ENCODE measurements at regions not wholly inside any gene's neighbourhood (a gene's known extent, or its start where the extent isn't known, plus 50 kb on each side); places are given as distances from the start of the nearest gene placed in this dataset.

DNA sequence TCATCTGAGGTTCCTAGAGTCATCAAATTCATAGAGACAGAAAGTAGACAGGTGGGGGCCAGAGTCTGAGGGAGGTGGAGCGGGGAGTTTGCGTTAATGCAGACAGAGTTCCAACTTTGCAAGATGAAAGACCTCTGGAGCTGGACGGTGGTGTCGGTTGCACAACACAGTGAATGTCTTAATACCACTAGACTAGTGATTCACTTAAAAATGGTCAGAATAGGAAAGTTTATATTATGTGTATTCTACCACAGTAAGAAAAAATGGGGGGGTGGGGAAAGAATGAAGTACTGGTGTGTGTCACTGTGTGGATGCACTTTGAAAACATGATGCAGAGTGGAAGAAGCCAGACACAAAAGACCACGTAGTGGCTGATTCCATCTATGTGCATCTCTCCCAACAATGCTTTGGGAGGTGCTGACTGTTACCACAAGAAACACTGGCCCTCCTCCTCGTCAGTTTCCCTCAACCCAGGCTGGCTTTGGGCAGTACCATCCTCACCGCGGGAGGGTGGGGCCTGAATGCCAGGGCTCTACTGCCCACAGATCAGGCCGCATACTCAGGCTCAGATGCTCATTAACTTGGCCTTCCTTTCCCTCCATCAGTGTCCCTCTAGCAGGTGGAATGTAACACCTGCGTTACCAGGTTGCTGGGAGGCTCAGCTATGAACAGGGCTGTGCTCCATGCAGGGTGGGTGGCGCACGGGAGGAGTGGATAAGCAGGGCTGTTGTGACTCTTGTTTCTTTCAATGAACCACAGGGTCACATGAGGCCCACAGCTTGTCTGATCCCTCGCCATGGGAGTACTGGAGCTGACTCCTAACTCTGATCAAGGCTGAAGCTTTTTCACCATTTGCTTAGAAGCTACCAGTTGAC, 297.0 kb downstream of the CTTN start:
- Mint-ChIP-seq H3K9me3 (ENCODE audit: low read depth, unreplicated experiment) (peaks cover 2% of the 10 kb centered on the region), H3K27me3 (ENCODE audit: unreplicated experiment) (no peaks in the 10 kb centered on the region), H3K4me3 (ENCODE audit: low read depth, unreplicated experiment) (no peak overlapping the region), H3K4me1 (ENCODE audit: low read depth, unreplicated experiment) (no peaks in the 10 kb centered on the region), H3K36me3 (ENCODE audit: insufficient read depth, unreplicated experiment) (peaks cover 4% of the 10 kb centered on the region), H3K27ac (ENCODE audit: unreplicated experiment) (no peak overlapping the region)
- DNase-seq, result no peak
- no peak for TF ChIP-seq CTCF (IDR thresholded peaks at IDR 0.05; ENCODE audit: unreplicated experiment)
- CTCF ChIA-PET, result no interaction called here
- intact Hi-C loops (cut with micrococcal nuclease; ENCODE audit: unreplicated experiment), result no loop called here
- BruUV-seq (replicated peaks), result no TSS peak

- Mint-ChIP-seq H3K4me1 (ENCODE audit: low read depth, unreplicated experiment) (no peaks in the 10 kb centered on the region), H3K27ac (ENCODE audit: unreplicated experiment) (no peak overlapping the region), H3K4me3 (ENCODE audit: low read depth, unreplicated experiment) (no peak overlapping the region), H3K36me3 (ENCODE audit: insufficient read depth, unreplicated experiment) (peaks cover 4% of the 10 kb centered on the region), H3K9me3 (ENCODE audit: low read depth, unreplicated experiment) (peaks cover 2% of the 10 kb centered on the region), H3K27me3 (ENCODE audit: unreplicated experiment) (no peaks in the 10 kb centered on the region)
- CTCF ChIA-PET, result no interaction called here
- BruUV-seq (replicated peaks), result no TSS peak
- intact Hi-C loops (cut with micrococcal nuclease; ENCODE audit: unreplicated experiment), result no loop called here
- no peak for TF ChIP-seq CTCF (IDR thresholded peaks at IDR 0.05; ENCODE audit: unreplicated experiment)
- DNase-seq, result no peak
Measured at GRCh38 chr11:70696076-70696475, 297.7 kb downstream of the CTTN start.

DNA sequence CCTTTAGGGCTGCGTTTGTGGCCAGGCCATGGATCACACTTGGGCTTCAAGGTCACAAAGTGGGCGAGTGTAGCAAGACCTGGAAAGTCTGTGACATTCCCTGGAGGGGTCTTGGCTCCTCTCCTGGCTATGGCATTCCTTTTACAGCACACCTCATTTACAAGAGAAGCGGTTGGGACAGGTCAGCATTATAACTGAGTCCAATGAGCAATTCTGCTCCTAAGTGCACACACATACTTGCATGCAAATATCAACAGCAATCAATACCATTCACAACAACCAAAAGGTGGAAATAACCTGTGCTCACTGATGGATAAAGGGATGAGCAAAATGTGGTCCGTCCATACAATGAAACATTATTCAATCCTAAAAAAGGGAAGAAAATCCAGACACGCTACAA, 298.2 kb downstream of the CTTN start:
- Mint-ChIP-seq H3K27me3 (ENCODE audit: unreplicated experiment) (no peaks in the 10 kb centered on the region), H3K4me1 (ENCODE audit: low read depth, unreplicated experiment) (no peaks in the 10 kb centered on the region), H3K4me3 (ENCODE audit: low read depth, unreplicated experiment) (no peak overlapping the region), H3K27ac (ENCODE audit: unreplicated experiment) (no peak overlapping the region), H3K9me3 (ENCODE audit: low read depth, unreplicated experiment) (peaks cover 2% of the 10 kb centered on the region), H3K36me3 (ENCODE audit: insufficient read depth, unreplicated experiment) (peaks cover 4% of the 10 kb centered on the region)
- CTCF ChIA-PET, result no interaction called here
- BruUV-seq (replicated peaks), result no TSS peak
- DNase-seq, result no peak
- intact Hi-C loops (cut with micrococcal nuclease; ENCODE audit: unreplicated experiment), result no loop called here
- TF ChIP-seq CTCF (IDR thresholded peaks at IDR 0.05; ENCODE audit: unreplicated experiment), result no peak

DNA sequence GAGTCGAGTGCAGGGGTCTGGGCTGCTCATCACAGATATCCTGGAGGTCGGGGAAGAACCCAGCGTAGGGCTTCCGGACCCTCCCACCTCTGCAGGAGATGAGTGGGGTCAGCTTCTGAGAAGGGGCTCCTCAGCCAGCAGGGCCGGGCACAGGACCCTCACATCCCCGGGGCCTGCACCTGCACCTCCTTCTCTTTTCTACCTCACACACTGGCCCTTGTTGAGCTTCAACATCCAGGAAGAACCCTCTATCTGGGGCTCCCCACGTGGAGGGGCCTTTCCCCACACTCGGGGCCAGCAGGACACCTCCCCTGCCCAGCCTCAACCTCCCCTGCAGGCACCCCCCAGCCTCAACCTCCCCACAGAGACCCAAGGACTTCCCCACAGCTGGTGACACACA, 299.4 kb downstream of the CTTN start:
- intact Hi-C loops (cut with micrococcal nuclease; ENCODE audit: unreplicated experiment), result no loop called here
- no TSS peak for BruUV-seq (replicated peaks)
- DNase-seq, result no peak
- Mint-ChIP-seq H3K27me3 (ENCODE audit: unreplicated experiment) (no peaks in the 10 kb centered on the region), H3K4me1 (ENCODE audit: low read depth, unreplicated experiment) (no peaks in the 10 kb centered on the region), H3K36me3 (ENCODE audit: insufficient read depth, unreplicated experiment) (peaks cover 4% of the 10 kb centered on the region), H3K27ac (ENCODE audit: unreplicated experiment) (no peak overlapping the region), H3K4me3 (ENCODE audit: low read depth, unreplicated experiment) (no peak overlapping the region), H3K9me3 (ENCODE audit: low read depth, unreplicated experiment) (peaks cover 2% of the 10 kb centered on the region)
- TF ChIP-seq CTCF (IDR thresholded peaks at IDR 0.05; ENCODE audit: unreplicated experiment), result no peak
- CTCF ChIA-PET, result no interaction called here

All from Calu3 (cell line).